ENCODE measurements at regions not wholly inside any gene's neighbourhood (a gene's known extent, or its start where the extent isn't known, plus 50 kb on each side); places are given as distances from the start of the nearest gene placed in this dataset.

DNA sequence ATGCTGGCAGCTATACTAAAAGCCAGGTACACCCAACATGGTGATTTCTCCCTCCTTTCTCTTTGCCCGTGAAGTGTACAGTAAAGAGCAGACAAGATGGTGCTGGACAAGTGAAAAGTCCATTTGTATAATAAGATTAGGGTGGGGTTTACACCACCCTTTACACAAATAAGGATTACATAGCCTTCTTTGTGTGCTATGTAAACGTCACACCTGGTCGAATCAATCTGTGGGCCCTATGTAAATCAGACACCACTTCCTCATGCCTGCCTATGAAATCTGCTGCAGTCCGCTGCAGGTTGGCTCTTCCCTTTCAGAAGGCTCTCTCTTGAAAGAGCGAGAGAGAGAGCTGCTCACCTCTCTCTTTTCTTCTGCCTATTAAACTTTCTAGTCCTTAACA is 1054.3 kb upstream of the SLC39A10 start:
- TF ChIP-seq, protein P1, sequence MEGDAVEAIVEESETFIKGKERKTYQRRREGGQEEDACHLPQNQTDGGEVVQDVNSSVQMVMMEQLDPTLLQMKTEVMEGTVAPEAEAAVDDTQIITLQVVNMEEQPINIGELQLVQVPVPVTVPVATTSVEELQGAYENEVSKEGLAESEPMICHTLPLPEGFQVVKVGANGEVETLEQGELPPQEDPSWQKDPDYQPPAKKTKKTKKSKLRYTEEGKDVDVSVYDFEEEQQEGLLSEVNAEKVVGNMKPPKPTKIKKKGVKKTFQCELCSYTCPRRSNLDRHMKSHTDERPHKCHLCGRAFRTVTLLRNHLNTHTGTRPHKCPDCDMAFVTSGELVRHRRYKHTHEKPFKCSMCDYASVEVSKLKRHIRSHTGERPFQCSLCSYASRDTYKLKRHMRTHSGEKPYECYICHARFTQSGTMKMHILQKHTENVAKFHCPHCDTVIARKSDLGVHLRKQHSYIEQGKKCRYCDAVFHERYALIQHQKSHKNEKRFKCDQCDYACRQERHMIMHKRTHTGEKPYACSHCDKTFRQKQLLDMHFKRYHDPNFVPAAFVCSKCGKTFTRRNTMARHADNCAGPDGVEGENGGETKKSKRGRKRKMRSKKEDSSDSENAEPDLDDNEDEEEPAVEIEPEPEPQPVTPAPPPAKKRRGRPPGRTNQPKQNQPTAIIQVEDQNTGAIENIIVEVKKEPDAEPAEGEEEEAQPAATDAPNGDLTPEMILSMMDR (conservative IDR thresholded peaks at IDR 0.05; ENCODE audit: low read length): no peak
- TF ChIP-seq EZH2phosphoT487 (IDR thresholded peaks at IDR 0.05; ENCODE audit: borderline replicate concordance, low read depth, low read length): no peak
